ENCODE measurements at regions not wholly inside any gene's neighbourhood (a gene's known extent, or its start where the extent isn't known, plus 50 kb on each side); places are given as distances from the start of the nearest gene placed in this dataset.

DNA sequence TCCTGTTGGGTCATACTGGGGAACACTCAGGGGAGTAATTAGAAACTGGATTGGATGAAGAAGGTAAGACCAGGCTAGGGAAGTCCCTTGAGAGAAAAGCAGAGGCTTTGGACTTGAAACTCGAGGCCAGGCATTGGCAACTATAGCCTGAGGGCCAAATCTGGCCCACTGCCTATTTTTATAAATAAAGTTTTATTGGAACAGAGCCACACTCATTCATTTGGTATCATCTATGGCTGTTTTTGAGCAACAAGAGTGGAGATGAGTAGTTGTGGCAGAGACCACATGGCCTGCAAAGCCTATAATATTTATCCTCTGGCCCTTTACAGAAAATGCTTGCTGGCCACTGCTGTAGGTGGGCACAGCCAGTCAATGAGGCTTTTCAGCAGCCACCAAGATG is 301.4 kb downstream of the UACA start:
- Histone ChIP-seq H3K36me3 (no peaks in the 10 kb centered on the region), H3K4me1 (peaks cover 0 to 9% (median 7%) of the 10 kb centered on the region in 4 donors), H3K9me3 (no peaks in the 10 kb centered on the region), H3K27me3 (no peaks in the 10 kb centered on the region), H3K4me3 (no peak overlapping the region), H3K27ac (replicated peaks in 1 of 4) (no peak overlapping the region)
- intact Hi-C loops (cut with DNase I), result loop anchor here (10.0 kb wide), 1 partner anchor 367 kb away; the partner anchor contains the start of gene TLE3
- DNase-seq (ENCODE audit: extremely low spot score), result no peak
- WGBS, result 75% methylated on average over 1 of the region's 1 CpG
- no peak for TF ChIP-seq POLR2AphosphoS5 (IDR thresholded peaks at IDR 0.05)
- no peak for TF ChIP-seq CTCF (IDR thresholded peaks at IDR 0.05)
- TF ChIP-seq EP300 (IDR thresholded peaks at IDR 0.05), result no peak
- TF ChIP-seq POLR2A (IDR thresholded peaks at IDR 0.05; ENCODE audit: low read depth), result no peak

DNA sequence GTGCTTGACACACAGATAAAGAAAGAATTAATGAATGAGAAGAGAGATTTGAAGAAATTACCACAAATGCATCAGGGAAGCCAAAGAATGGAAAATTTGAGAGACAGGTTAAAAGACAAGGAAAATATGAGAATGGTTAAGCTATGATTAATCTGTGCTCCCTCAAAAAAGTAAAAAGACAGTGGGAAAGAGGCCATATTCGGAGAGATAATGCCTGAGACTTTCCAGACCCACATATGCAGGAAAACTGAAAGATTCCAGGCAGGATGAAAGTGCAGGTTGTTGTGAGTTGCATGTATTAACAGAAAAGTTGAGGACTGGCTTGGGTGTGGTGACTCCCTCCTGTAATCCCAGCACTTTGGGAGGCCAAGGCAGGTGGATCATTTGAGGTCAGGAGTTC is 302.3 kb downstream of the UACA start:
- TF ChIP-seq CTCF (IDR thresholded peaks at IDR 0.05) (no peak), EP300 (IDR thresholded peaks at IDR 0.05) (no peak), POLR2A (IDR thresholded peaks at IDR 0.05; ENCODE audit: low read depth) (no peak)
- Histone ChIP-seq H3K36me3 (no peaks in the 10 kb centered on the region), H3K4me3 (no peak overlapping the region), H3K9me3 (no peaks in the 10 kb centered on the region), H3K27ac (replicated peaks in 1 of 4) (no peak overlapping the region), H3K27me3 (no peaks in the 10 kb centered on the region), H3K4me1 (peaks cover 0 to 9% (median 7%) of the 10 kb centered on the region in 4 donors)
- DNase-seq (ENCODE audit: extremely low spot score), result no peak
- WGBS, result 50% methylated on average over 1 of the region's 1 CpG
- intact Hi-C loops (cut with DNase I), result loop anchor here (10.0 kb wide), 1 partner anchor 366 kb away; the partner anchor contains the start of gene TLE3

DNA sequence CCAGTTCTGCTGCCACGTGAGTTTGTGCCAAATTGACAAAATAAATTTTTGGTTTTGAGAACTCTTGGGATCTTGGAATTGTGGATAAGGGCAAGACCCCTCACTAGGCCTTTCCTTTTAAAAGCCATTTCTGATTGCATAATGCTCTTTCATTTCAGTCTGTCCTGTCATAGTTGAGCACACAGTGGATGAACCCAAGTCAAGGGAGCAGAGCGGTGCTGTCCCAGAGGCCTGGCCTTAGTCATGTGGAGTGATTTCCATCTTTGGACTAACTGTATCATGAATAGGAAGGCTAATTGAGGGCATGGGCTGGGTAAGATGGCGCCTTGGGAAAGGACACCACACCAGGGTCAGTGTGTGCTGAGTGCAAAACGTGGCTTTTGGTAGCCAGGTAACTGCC is 304.0 kb downstream of the UACA start:
- no peak for DNase-seq (ENCODE audit: extremely low spot score)

GRCh38 chr15:70453766-70454165 is 309.6 kb downstream of the UACA start:
- no peaks in the 10 kb centered on the region for H3K4me1 ChIP-seq
- H3K27me3 ChIP-seq, result no peaks in the 10 kb centered on the region
- intact Hi-C loops (cut with DNase I), result no loop called here
- DNase-seq (ENCODE audit: extremely low spot score), result no peak
- WGBS, result 88% methylated on average over 5 of the region's 5 CpGs
- TF ChIP-seq EP300 (IDR thresholded peaks at IDR 0.05) (no peak), CTCF (IDR thresholded peaks at IDR 0.05) (no peak), POLR2AphosphoS5 (IDR thresholded peaks at IDR 0.05) (no peak), POLR2A (IDR thresholded peaks at IDR 0.05; ENCODE audit: low read depth) (no peak)
- H3K27ac ChIP-seq (replicated peaks in 1 of 4), result no peak overlapping the region
- H3K36me3 ChIP-seq, result no peaks in the 10 kb centered on the region
- H3K9me3 ChIP-seq, result no peaks in the 10 kb centered on the region
- H3K4me3 ChIP-seq, result no peak overlapping the region

More for the DNA sequence above, 304.0 kb downstream of the UACA start:
- WGBS, result 94% methylated on average over 4 of the region's 4 CpGs
- Histone ChIP-seq H3K4me1 (peaks cover 0 to 9% (median 7%) of the 10 kb centered on the region in 4 donors), H3K36me3 (no peaks in the 10 kb centered on the region), H3K4me3 (no peak overlapping the region), H3K27me3 (no peaks in the 10 kb centered on the region), H3K9me3 (no peaks in the 10 kb centered on the region), H3K27ac (replicated peaks in 1 of 4) (no peak overlapping the region)
- TF ChIP-seq POLR2AphosphoS5 (IDR thresholded peaks at IDR 0.05) (no peak), CTCF (IDR thresholded peaks at IDR 0.05) (no peak), EP300 (IDR thresholded peaks at IDR 0.05) (no peak), POLR2A (IDR thresholded peaks at IDR 0.05; ENCODE audit: low read depth) (no peak)
- intact Hi-C loops (cut with DNase I), result no loop called here

GRCh38 chr15:70453238-70453637 is 310.1 kb downstream of the UACA start:
- Histone ChIP-seq H3K27me3 (peaks cover 0 to 2% (median 0%) of the 10 kb centered on the region in 4 donors), H3K36me3 (no peaks in the 10 kb centered on the region), H3K4me3 (no peak overlapping the region), H3K4me1 (peaks cover 0 to under 1% (median under 1%) of the 10 kb centered on the region in 4 donors), H3K9me3 (no peaks in the 10 kb centered on the region), H3K27ac (replicated peaks in 1 of 4) (no peak overlapping the region)
- intact Hi-C loops (cut with DNase I), result no loop called here
- DNase-seq (ENCODE audit: extremely low spot score), result no peak
- no peak for TF ChIP-seq POLR2AphosphoS5 (IDR thresholded peaks at IDR 0.05)
- no peak for TF ChIP-seq CTCF (IDR thresholded peaks at IDR 0.05)
- no peak for TF ChIP-seq EP300 (IDR thresholded peaks at IDR 0.05)
- no peak for TF ChIP-seq POLR2A (IDR thresholded peaks at IDR 0.05; ENCODE audit: low read depth)
- 80% methylated on average over 6 of the region's 6 CpGs for WGBS
